ENCODE measurements at regions not wholly inside any gene's neighbourhood (a gene's known extent, or its start where the extent isn't known, plus 50 kb on each side); places are given as distances from the start of the nearest gene placed in this dataset.

- Histone ChIP-seq H3K27ac (no peak overlapping the region), H3K4me3 (no peak overlapping the region), H3K9me3 (no peaks in the 10 kb centered on the region), H3K36me3 (no peaks in the 10 kb centered on the region), H3K27me3 (no peaks in the 10 kb centered on the region), H3K4me1 (no peaks in the 10 kb centered on the region)
- DNase-seq, result no peak
- intact Hi-C loops (cut with DNase I; ENCODE audit: low total_unique reads) (no loop called here), in situ Hi-C loops (cut with MboI; ENCODE audit: low pct_ligation_motif_present in 1 of 4, low pct_unique_long_range_greater_than_20kb in 1 of 4, low sequenced_read_pairs in 3 of 4) (no loop called here)
- WGBS, 2 donors (ENCODE audit: low coverage in 1 of 2), result 99 to 100% methylated on average over 2 of the region's 2 CpGs
- TF ChIP-seq EP300 (IDR thresholded peaks at IDR 0.05; ENCODE audit: low read depth) (no peak), POLR2AphosphoS5 (IDR thresholded peaks at IDR 0.05) (no peak), CTCF (IDR thresholded peaks at IDR 0.05) (no peak), POLR2A (IDR thresholded peaks at IDR 0.05) (no peak)
Measured at GRCh38 chr2:13950761-13951160, 681.8 kb upstream of the LRATD1 start.

- DNase-seq, result no peak
- Histone ChIP-seq H3K27ac (no peak overlapping the region), H3K27me3 (no peaks in the 10 kb centered on the region), H3K4me1 (no peaks in the 10 kb centered on the region), H3K4me3 (no peak overlapping the region), H3K9me3 (no peaks in the 10 kb centered on the region), H3K36me3 (no peaks in the 10 kb centered on the region)
- in situ Hi-C loops (cut with MboI; ENCODE audit: low pct_ligation_motif_present in 1 of 4, low pct_unique_long_range_greater_than_20kb in 1 of 4, low sequenced_read_pairs in 3 of 4), result no loop called here
- TF ChIP-seq POLR2AphosphoS5 (IDR thresholded peaks at IDR 0.05), result no peak
- TF ChIP-seq POLR2A (IDR thresholded peaks at IDR 0.05), result no peak
- no peak for TF ChIP-seq EP300 (IDR thresholded peaks at IDR 0.05; ENCODE audit: low read depth)
- TF ChIP-seq CTCF (IDR thresholded peaks at IDR 0.05), result no peak
- intact Hi-C loops (cut with DNase I; ENCODE audit: low total_unique reads), result no loop called here
- WGBS, 2 donors (ENCODE audit: low coverage in 1 of 2), result 63% methylated on average over 2 of the region's 2 CpGs
Measured at GRCh38 chr2:13968811-13969210, 663.7 kb upstream of the LRATD1 start.

- Histone ChIP-seq H3K36me3 (no peaks in the 10 kb centered on the region), H3K9me3 (no peaks in the 10 kb centered on the region), H3K27me3 (no peaks in the 10 kb centered on the region), H3K4me3 (no peak overlapping the region), H3K4me1 (no peaks in the 10 kb centered on the region), H3K27ac (no peak overlapping the region)
- WGBS, 2 donors (ENCODE audit: low coverage in 1 of 2), result 80 to 83% methylated on average over 4 to 8 of the region's 8 CpGs
- in situ Hi-C loops (cut with MboI; ENCODE audit: low pct_ligation_motif_present in 1 of 4, low pct_unique_long_range_greater_than_20kb in 1 of 4, low sequenced_read_pairs in 3 of 4), result no loop called here
- TF ChIP-seq CTCF (IDR thresholded peaks at IDR 0.05), result no peak
- no peak for TF ChIP-seq EP300 (IDR thresholded peaks at IDR 0.05; ENCODE audit: low read depth)
- TF ChIP-seq POLR2A (IDR thresholded peaks at IDR 0.05), result no peak
- TF ChIP-seq POLR2AphosphoS5 (IDR thresholded peaks at IDR 0.05), result no peak
- DNase-seq, result no peak
- intact Hi-C loops (cut with DNase I; ENCODE audit: low total_unique reads), result no loop called here
Measured at GRCh38 chr2:13986119-13986720, 646.3 kb upstream of the LRATD1 start.

GRCh38 chr2:13996527-13996926, 636.0 kb upstream of the LRATD1 start:
- in situ Hi-C loops (cut with MboI; ENCODE audit: low pct_ligation_motif_present in 1 of 4, low pct_unique_long_range_greater_than_20kb in 1 of 4, low sequenced_read_pairs in 3 of 4) (no loop called here), intact Hi-C loops (cut with DNase I; ENCODE audit: low total_unique reads) (no loop called here)
- Histone ChIP-seq H3K27me3 (no peaks in the 10 kb centered on the region), H3K36me3 (no peaks in the 10 kb centered on the region), H3K4me3 (no peak overlapping the region), H3K27ac (no peak overlapping the region), H3K9me3 (no peaks in the 10 kb centered on the region), H3K4me1 (no peaks in the 10 kb centered on the region)
- TF ChIP-seq CTCF (IDR thresholded peaks at IDR 0.05) (no peak), POLR2A (IDR thresholded peaks at IDR 0.05) (no peak), EP300 (IDR thresholded peaks at IDR 0.05; ENCODE audit: low read depth) (no peak), POLR2AphosphoS5 (IDR thresholded peaks at IDR 0.05) (no peak)
- DNase-seq, result no peak
